Smooth muscle cell (in vitro differentiated cells): ENCODE measurements at regions not wholly inside any gene's neighbourhood (a gene's known extent, or its start where the extent isn't known, plus 50 kb on each side); places are given as distances from the start of the nearest gene placed in this dataset.

Experiments used
- DNase-seq: peaks from one replicate; lab custom pipeline; 2025; ENCODE audit not compliant: unreplicated experiment; lab: John Stamatoyannopoulos, UW
- H2AFZ ChIP-seq: fragments of 200-600 bp; sonication (generic); 2 replicates; pipeline ENCODE4 v1.6.0; 2016; ENCODE audit warnings: antibody characterized with exemption, low read depth, mild to moderate bottlenecking
- H3F3A ChIP-seq: fragments of 200-600 bp; sonication (generic); 2 replicates; pipeline ENCODE4 v1.6.0; 2017; ENCODE audit warnings: antibody characterized with exemption, low read depth
- H3K27ac ChIP-seq: fragments of 200-600 bp; sonication (generic); 2 replicates; pipeline ENCODE4 v1.5.1; 2016; ENCODE audit warnings: low read depth, mild to moderate bottlenecking
- H3K27me3 ChIP-seq: fragments of 200-600 bp; sonication (generic); 2 replicates; pipeline ENCODE4 v1.6.1; 2016; ENCODE audit warnings: low read depth, mild to moderate bottlenecking
- H3K36me3 ChIP-seq: fragments of 200-600 bp; sonication (generic); 2 replicates; pipeline ENCODE4 v1.5.1; 2016; ENCODE audit warnings: low read depth
- H3K4me1 ChIP-seq: fragments of 200-600 bp; sonication (generic); 2 replicates; pipeline ENCODE4 v1.5.1; 2016; ENCODE audit warnings: low read depth
- H3K4me2 ChIP-seq: fragments of 200-600 bp; sonication (generic); 2 replicates; pipeline ENCODE4 v1.6.0; 2016; ENCODE audit warnings: mild to moderate bottlenecking
- H3K4me3 ChIP-seq: fragments of 200-600 bp; sonication (generic); 2 replicates; pipeline ENCODE4 v1.5.1; 2016; ENCODE audit warnings: mild to moderate bottlenecking
- H3K79me2 ChIP-seq: fragments of 200-600 bp; sonication (generic); 2 replicates; pipeline ENCODE4 v1.6.0; 2016; ENCODE audit warnings: low read depth, mild to moderate bottlenecking
- H3K9ac ChIP-seq: fragments of 200-600 bp; sonication (generic); 2 replicates; pipeline ENCODE4 v1.6.0; 2016; ENCODE audit warnings: low read depth
- H3K9me3 ChIP-seq: fragments of 200-600 bp; sonication (generic); replicated peaks from 2 replicates; pipeline ENCODE4 v1.5.1; 2016; ENCODE audit warnings: low read depth
- H4K20me1 ChIP-seq: fragments of 200-600 bp; sonication (generic); 2 replicates; pipeline ENCODE4 v1.6.0; 2016; ENCODE audit warnings: low read depth
- CTCF ChIP-seq: fragments of 200-600 bp; sonication (generic); IDR thresholded peaks from 2 replicates; pipeline ENCODE4 v1.5.1; 2017; ENCODE audit warnings: borderline replicate concordance, mild to moderate bottlenecking, antibody characterized with exemption; ENCODE audit not compliant: insufficient read depth, poor library complexity, severe bottlenecking
- WGBS: methylation state at CpG from one replicate; pipeline ENCODE4 v1.1.7; 2016; ENCODE audit warnings: low lambda C conversion rate; 5-methylcytosine and 5-hydroxymethylcytosine counted together

- DNase-seq = no peak
- no peaks in the 10 kb centered on the region for H3K27me3 ChIP-seq
- H3K4me2 ChIP-seq = no peak overlapping the region
- H3K36me3 ChIP-seq = no peaks in the 10 kb centered on the region
- no peak overlapping the region for H3K27ac ChIP-seq
- H2AFZ ChIP-seq = no peak overlapping the region
- H3K79me2 ChIP-seq = peaks cover 4% of the 10 kb centered on the region
- no peaks in the 10 kb centered on the region for H3K9me3 ChIP-seq
- TF ChIP-seq CTCF = no peak
- no peaks in the 10 kb centered on the region for H3F3A ChIP-seq
- H3K9ac ChIP-seq = no peak overlapping the region
- H3K4me3 ChIP-seq = no peak overlapping the region
- no peaks in the 10 kb centered on the region for H4K20me1 ChIP-seq
- H3K4me1 ChIP-seq = no peaks in the 10 kb centered on the region
- WGBS = 98% methylated on average over 2 of the region's 2 CpGs
Measured at GRCh38 chr9:20228096-20228495, 394.2 kb downstream of the MLLT3 start.

- H3K4me2 ChIP-seq = no peak overlapping the region
- H3K79me2 ChIP-seq = peaks cover 6% of the 10 kb centered on the region
- 44% methylated on average over 2 of the region's 2 CpGs for WGBS
- no peaks in the 10 kb centered on the region for H3K36me3 ChIP-seq
- H4K20me1 ChIP-seq = no peaks in the 10 kb centered on the region
- no peak for DNase-seq
- no peaks in the 10 kb centered on the region for H3K4me1 ChIP-seq
- no peak for TF ChIP-seq CTCF
- H3K9me3 ChIP-seq = no peaks in the 10 kb centered on the region
- no peaks in the 10 kb centered on the region for H3F3A ChIP-seq
- H3K27ac ChIP-seq = no peak overlapping the region
- H3K4me3 ChIP-seq = no peak overlapping the region
- H3K9ac ChIP-seq = no peak overlapping the region
- no peak overlapping the region for H2AFZ ChIP-seq
- no peaks in the 10 kb centered on the region for H3K27me3 ChIP-seq
Measured at GRCh38 chr9:20227166-20227874, 395.0 kb downstream of the MLLT3 start.

- no peak overlapping the region for H3K9ac ChIP-seq
- H3K4me3 ChIP-seq = no peak overlapping the region
- H3K36me3 ChIP-seq = no peaks in the 10 kb centered on the region
- WGBS = 92% methylated on average over 5 of the region's 5 CpGs
- no peaks in the 10 kb centered on the region for H3K27me3 ChIP-seq
- peaks cover 5% of the 10 kb centered on the region for H3F3A ChIP-seq
- no peak overlapping the region for H3K4me2 ChIP-seq
- peaks cover 6% of the 10 kb centered on the region for H3K4me1 ChIP-seq
- H3K79me2 ChIP-seq = peaks cover 6% of the 10 kb centered on the region
- H4K20me1 ChIP-seq = no peaks in the 10 kb centered on the region
- no peaks in the 10 kb centered on the region for H3K9me3 ChIP-seq
- TF ChIP-seq CTCF = no peak
- H3K27ac ChIP-seq = no peak overlapping the region
- no peak for DNase-seq
- H2AFZ ChIP-seq = no peak overlapping the region
Measured at GRCh38 chr9:20226345-20226744, 396.0 kb downstream of the MLLT3 start.

GRCh38 chr9:20225826-20226225 is 396.5 kb downstream of the MLLT3 start:
- Histone ChIP-seq H3K4me3 (no peak overlapping the region), H2AFZ (no peak overlapping the region), H3K4me1 (peaks cover 6% of the 10 kb centered on the region), H3K4me2 (peak overlapping the region; percentile 58), H3K9ac (no peak overlapping the region), H3F3A (peaks cover 10% of the 10 kb centered on the region), H3K27ac (no peak overlapping the region), H3K27me3 (no peaks in the 10 kb centered on the region), H3K79me2 (peaks cover 6% of the 10 kb centered on the region), H3K9me3 (no peaks in the 10 kb centered on the region), H4K20me1 (no peaks in the 10 kb centered on the region), H3K36me3 (no peaks in the 10 kb centered on the region)
- WGBS = 88% methylated on average over 1 of the region's 1 CpG
- TF ChIP-seq CTCF = no peak
- DNase-seq = no peak
